ENCODE measurements at regions not wholly inside any gene's neighbourhood (a gene's known extent, or its start where the extent isn't known, plus 50 kb on each side); places are given as distances from the start of the nearest gene placed in this dataset.

DNA sequence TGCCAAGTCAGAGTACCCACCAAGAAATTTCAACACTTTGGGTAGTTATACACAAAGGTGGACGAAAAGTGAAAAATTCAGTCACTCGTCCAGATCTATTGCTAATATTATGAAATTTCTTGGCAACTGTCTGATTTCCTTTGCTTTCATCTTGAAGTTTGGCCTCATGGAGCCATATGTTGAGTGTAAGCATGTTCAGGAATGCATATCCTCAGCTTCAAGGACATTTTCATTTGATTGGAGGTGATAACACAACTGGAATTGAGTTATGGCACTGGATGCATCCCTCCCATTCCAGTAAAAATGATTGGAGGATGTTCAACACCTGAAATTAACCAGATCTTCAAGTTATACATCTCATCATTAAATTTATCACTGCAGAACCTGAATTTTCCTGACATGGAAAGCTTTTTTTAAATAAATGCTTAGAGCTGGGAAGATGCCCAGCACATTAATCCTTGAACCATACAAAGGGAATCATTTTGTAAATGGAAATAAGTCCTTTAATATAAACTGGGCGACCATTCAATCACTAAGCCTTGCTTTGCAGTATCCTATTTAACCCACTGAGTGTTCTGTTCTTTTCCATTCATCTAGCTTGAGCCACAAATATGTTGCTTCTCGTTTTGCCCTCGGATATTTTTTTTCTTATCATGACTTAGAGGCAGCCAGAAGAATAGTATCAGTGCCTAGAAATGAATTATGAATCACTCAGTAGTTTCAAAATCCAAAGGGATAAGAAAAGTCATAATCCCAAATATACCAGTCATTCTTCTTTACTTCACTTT, 273.7 kb upstream of the PIK3R1 start:
- Mint-ChIP-seq H3K9me3 (no peaks in the 10 kb centered on the region; a peak in 1 of 5 replicates), H3K36me3 (ENCODE audit: insufficient read depth in 1 of 3, low read depth in 3 of 3) (no peaks in the 10 kb centered on the region), H3K27ac (no peak overlapping the region), H3K4me1 (peaks cover 6 to 11% of the 10 kb centered on the region in 2 experiments), H3K27me3 (ENCODE audit: low read depth) (no peaks in the 10 kb centered on the region; the same call in 1 of the 2 replicates), H3K4me3 (no peak overlapping the region)
- Histone ChIP-seq H3K4me1 (ENCODE audit: insufficient read depth, low read length) (no peaks in the 10 kb centered on the region), H3K23ac (ENCODE audit: insufficient read length, low read depth, low read length) (no peak overlapping the region), H3K4ac (ENCODE audit: low read depth, low read length) (no peak overlapping the region), H2AFZ (ENCODE audit: low read length) (no peak overlapping the region), H3K79me1 (ENCODE audit: insufficient read depth, low read depth, low read length, poor library complexity, severe bottlenecking) (no peaks in the 10 kb centered on the region), H3K14ac (ENCODE audit: insufficient read depth, low read length) (no peak overlapping the region), H2AK5ac (ENCODE audit: insufficient read length, low read length) (no peak overlapping the region), H3K9me3 (ENCODE audit: control insufficient read depth, low read depth, low read length) (no peaks in the 10 kb centered on the region), H2BK5ac (ENCODE audit: insufficient read length, low read length) (no peak overlapping the region), H3T11ph (ENCODE audit: low read length) (no peak overlapping the region), H2BK15ac (ENCODE audit: low read depth, low read length) (no peak overlapping the region), H3K56ac (ENCODE audit: insufficient read length, low read depth, low read length) (no peak overlapping the region), H3K4me2 (ENCODE audit: insufficient read depth, insufficient read length, low read length) (no peak overlapping the region), H3K23me2 (ENCODE audit: insufficient read length, low read depth, low read length, poor library complexity, severe bottlenecking) (no peaks in the 10 kb centered on the region), H4K91ac (ENCODE audit: insufficient read length, low read depth, low read length) (no peak overlapping the region), H4K8ac (replicated peaks; ENCODE audit: insufficient read length, low read depth, low read length) (no peak overlapping the region), H2BK20ac (ENCODE audit: low read depth, low read length, poor library complexity, severe bottlenecking) (no peak overlapping the region), H3K18ac (ENCODE audit: insufficient read length, low read depth, low read length) (no peak overlapping the region), H3K27ac (ENCODE audit: insufficient read length, low read depth, low read length) (no peak overlapping the region), H3K27me3 (ENCODE audit: insufficient read depth, low read length) (no peaks in the 10 kb centered on the region), H2BK120ac (ENCODE audit: low read depth, low read length, poor library complexity, severe bottlenecking) (no peak overlapping the region), H4K20me1 (ENCODE audit: control insufficient read depth, insufficient read depth, insufficient read length) (no peaks in the 10 kb centered on the region), H2BK12ac (ENCODE audit: insufficient read length, low read depth, low read length) (no peak overlapping the region), H3K79me2 (ENCODE audit: insufficient read depth, low read length) (0 out of 2 replicates have a peak, but pooled peaks cover 1% of the 10 kb centered on the region), H4K5ac (ENCODE audit: insufficient read length, low read depth, low read length) (no peak overlapping the region), H3K9ac (ENCODE audit: extremely low read depth, insufficient read length, low read length) (no peak overlapping the region)
- no peak for DNase-seq
- no CpG with 5 or more reads among the region's 5 CpGs for WGBS (ENCODE audit: extremely low coverage, insufficient read length, low lambda C conversion rate)
- TF ChIP-seq, protein P1, sequence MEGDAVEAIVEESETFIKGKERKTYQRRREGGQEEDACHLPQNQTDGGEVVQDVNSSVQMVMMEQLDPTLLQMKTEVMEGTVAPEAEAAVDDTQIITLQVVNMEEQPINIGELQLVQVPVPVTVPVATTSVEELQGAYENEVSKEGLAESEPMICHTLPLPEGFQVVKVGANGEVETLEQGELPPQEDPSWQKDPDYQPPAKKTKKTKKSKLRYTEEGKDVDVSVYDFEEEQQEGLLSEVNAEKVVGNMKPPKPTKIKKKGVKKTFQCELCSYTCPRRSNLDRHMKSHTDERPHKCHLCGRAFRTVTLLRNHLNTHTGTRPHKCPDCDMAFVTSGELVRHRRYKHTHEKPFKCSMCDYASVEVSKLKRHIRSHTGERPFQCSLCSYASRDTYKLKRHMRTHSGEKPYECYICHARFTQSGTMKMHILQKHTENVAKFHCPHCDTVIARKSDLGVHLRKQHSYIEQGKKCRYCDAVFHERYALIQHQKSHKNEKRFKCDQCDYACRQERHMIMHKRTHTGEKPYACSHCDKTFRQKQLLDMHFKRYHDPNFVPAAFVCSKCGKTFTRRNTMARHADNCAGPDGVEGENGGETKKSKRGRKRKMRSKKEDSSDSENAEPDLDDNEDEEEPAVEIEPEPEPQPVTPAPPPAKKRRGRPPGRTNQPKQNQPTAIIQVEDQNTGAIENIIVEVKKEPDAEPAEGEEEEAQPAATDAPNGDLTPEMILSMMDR (conservative IDR thresholded peaks at IDR 0.05), result no peak
